Spleen (tissue), 7 donors: ENCODE measurements at regions not wholly inside any gene's neighbourhood (a gene's known extent, or its start where the extent isn't known, plus 50 kb on each side); places are given as distances from the start of the nearest gene placed in this dataset.

Source experiments
- POLR2A ChIP-seq, 3 donors: fragments of 450-650 bp; IDR thresholded peaks; one replicate each; pipeline ENCODE4 v1.5.1; 2017; ENCODE audit warnings: antibody characterized with exemption in 3 of 3, mild to moderate bottlenecking in 1 of 3
- TF ChIP-seq, protein P1 (sequence below), 11 experiments: fragments of 200-600 bp in 7 of 11; fragments of 450-650 bp in 4 of 11; sonication (generic) in 4 of 11; IDR thresholded peaks in 8 of 11; conservative IDR thresholded peaks in 3 of 11; 1 replicate in 7 of 11; 2 replicates in 4 of 11; pipeline versions ENCODE4 v1.4.0 to v1.8.0; 2016 to 2021; ENCODE audit warnings: antibody characterized with exemption in 11 of 11, inconsistent platforms in 4 of 11, mild to moderate bottlenecking in 1 of 11
- donor health status: DM: no; HTN: no; CAD: no; lungs with moderate emphysema.
- donor health status: DM: no; HTN: no; CAD: no.
- donor health status: DM: no; HTN: no; CAD: no.

DNA sequence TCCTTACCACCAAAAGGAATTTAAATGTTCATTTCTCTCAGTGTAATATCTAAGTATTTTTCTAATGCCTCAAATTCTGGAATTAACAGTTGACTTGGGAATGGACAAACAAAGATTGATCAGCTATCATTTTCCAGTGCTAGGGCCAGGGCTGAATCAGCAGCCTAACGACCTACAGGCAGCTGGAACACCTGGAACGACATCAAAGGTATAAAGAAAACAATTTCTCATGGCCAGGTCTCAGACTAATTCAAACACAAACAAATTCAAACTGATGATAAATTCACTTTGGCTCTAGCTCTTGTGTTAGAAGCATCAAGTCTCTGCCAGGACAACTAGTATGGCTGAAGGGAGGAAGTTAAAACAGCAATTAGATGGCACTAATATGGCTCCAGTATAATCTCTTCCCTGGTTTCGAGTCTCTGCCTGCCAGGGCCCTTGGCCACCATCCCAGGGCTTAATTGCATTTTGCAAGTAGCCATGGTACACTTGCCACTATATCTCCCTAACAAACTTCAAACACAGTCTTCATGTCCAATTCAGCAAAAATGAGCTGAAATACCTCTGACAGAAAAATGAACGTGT is 70.2 kb upstream of the FSHR start:
- TF ChIP-seq, protein P1, sequence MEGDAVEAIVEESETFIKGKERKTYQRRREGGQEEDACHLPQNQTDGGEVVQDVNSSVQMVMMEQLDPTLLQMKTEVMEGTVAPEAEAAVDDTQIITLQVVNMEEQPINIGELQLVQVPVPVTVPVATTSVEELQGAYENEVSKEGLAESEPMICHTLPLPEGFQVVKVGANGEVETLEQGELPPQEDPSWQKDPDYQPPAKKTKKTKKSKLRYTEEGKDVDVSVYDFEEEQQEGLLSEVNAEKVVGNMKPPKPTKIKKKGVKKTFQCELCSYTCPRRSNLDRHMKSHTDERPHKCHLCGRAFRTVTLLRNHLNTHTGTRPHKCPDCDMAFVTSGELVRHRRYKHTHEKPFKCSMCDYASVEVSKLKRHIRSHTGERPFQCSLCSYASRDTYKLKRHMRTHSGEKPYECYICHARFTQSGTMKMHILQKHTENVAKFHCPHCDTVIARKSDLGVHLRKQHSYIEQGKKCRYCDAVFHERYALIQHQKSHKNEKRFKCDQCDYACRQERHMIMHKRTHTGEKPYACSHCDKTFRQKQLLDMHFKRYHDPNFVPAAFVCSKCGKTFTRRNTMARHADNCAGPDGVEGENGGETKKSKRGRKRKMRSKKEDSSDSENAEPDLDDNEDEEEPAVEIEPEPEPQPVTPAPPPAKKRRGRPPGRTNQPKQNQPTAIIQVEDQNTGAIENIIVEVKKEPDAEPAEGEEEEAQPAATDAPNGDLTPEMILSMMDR (IDR thresholded peaks at IDR 0.05 in 8 of 11, conservative IDR thresholded peaks at IDR 0.05 in 3 of 11): no peak
- no peak for TF ChIP-seq POLR2A (IDR thresholded peaks at IDR 0.05)
